Hepatic stellate cell (primary cell): ENCODE measurements at regions not wholly inside any gene's neighbourhood (a gene's known extent, or its start where the extent isn't known, plus 50 kb on each side); places are given as distances from the start of the nearest gene placed in this dataset.

Experiments used
- DNase-seq: peaks from one replicate; pipeline ENCODE4 v3.0.0; 2011; ENCODE audit warnings: low spot score

GRCh38 chr10:31754803-31755624 lies 173.6 kb downstream of the ARHGAP12 start:
- no peak for DNase-seq

- DNase-seq = no peak
Measured at GRCh38 chr10:31753681-31754080, 174.9 kb downstream of the ARHGAP12 start.

- DNase-seq = no peak
Measured at GRCh38 chr10:31752170-31752569, 176.5 kb downstream of the ARHGAP12 start.

GRCh38 chr10:31751738-31752080 lies 176.9 kb downstream of the ARHGAP12 start:
- no peak for DNase-seq

GRCh38 chr10:31751051-31751737 lies 177.4 kb downstream of the ARHGAP12 start:
- DNase-seq = no peak

- no peak for DNase-seq
Measured at GRCh38 chr10:31749981-31750840, 178.4 kb downstream of the ARHGAP12 start.

- no peak for DNase-seq
Measured at GRCh38 chr10:31749301-31749700, 179.3 kb downstream of the ARHGAP12 start.

GRCh38 chr10:31745612-31746376 lies 182.8 kb downstream of the ARHGAP12 start:
- peak; percentile 83 for DNase-seq

- DNase-seq = no peak
Measured at GRCh38 chr10:31744025-31744424, 184.6 kb downstream of the ARHGAP12 start.

- DNase-seq = no peak
Measured at GRCh38 chr10:31742255-31742654, 186.4 kb downstream of the ARHGAP12 start.

GRCh38 chr10:31741473-31741872 lies 187.2 kb downstream of the ARHGAP12 start:
- no peak for DNase-seq

GRCh38 chr10:31739711-31740110 lies 188.9 kb downstream of the ARHGAP12 start:
- DNase-seq = no peak

GRCh38 chr10:31739146-31739545 lies 189.5 kb downstream of the ARHGAP12 start:
- no peak for DNase-seq

GRCh38 chr10:31731711-31732110 lies 196.9 kb downstream of the ARHGAP12 start:
- no peak for DNase-seq

GRCh38 chr10:31730776-31731175 lies 197.9 kb downstream of the ARHGAP12 start:
- DNase-seq = no peak

GRCh38 chr10:31728698-31729224 lies 199.9 kb downstream of the ARHGAP12 start:
- no peak for DNase-seq

GRCh38 chr10:31725436-31725835 lies 203.2 kb downstream of the ARHGAP12 start:
- DNase-seq = no peak

- DNase-seq = no peak
Measured at GRCh38 chr10:31724296-31724695, 204.3 kb downstream of the ARHGAP12 start.

- DNase-seq = no peak
Measured at GRCh38 chr10:31723106-31723750, 205.4 kb downstream of the ARHGAP12 start.

GRCh38 chr10:31721096-31721495 lies 207.5 kb downstream of the ARHGAP12 start:
- no peak for DNase-seq

- no peak for DNase-seq
Measured at GRCh38 chr10:31720546-31720945, 208.1 kb downstream of the ARHGAP12 start.
